PC-9 (cell line): ENCODE measurements at regions not wholly inside any gene's neighbourhood (a gene's known extent, or its start where the extent isn't known, plus 50 kb on each side); places are given as distances from the start of the nearest gene placed in this dataset.

ENCODE experiments used
- BruUV-seq: library from RNA; stranded (reverse); fragments of 400-500 nt; replicated peaks from 2 replicates; lab custom pipeline; 2021; lab: Mats Ljungman, UMichigan
- CTCF ChIA-PET: fragments of 300-600 bp; sonication (Branson Sonifier 250); formaldehyde crosslinking; loops from one replicate; lab custom pipeline; 2022; ENCODE audit warnings: antibody characterized with exemption; lab: Charles Lee
- POLR2A ChIA-PET: fragments of 300-600 bp; sonication (Branson Sonifier 250); formaldehyde crosslinking; loops from one replicate; lab custom pipeline; 2022; ENCODE audit warnings: antibody characterized with exemption; ENCODE audit not compliant: unreplicated experiment; lab: Charles Lee
- DNase-seq, 2 experiments: peaks; one replicate each; pipeline versions ENCODE4 v3.0.0 to v3.0.0-alpha.2; 2015 to 2022; ENCODE audit warnings: mixed read lengths in 1 of 2
- H2AFZ ChIP-seq: fragments of 200-600 bp; sonication (generic); 2 replicates; pipeline ENCODE4 v1.8.1; 2017; ENCODE audit warnings: antibody characterized with exemption
- H3F3A ChIP-seq: fragments of 200-600 bp; sonication (generic); 2 replicates; pipeline ENCODE4 v1.8.1; 2017; ENCODE audit warnings: antibody characterized with exemption, mild to moderate bottlenecking, low read depth; ENCODE audit not compliant: insufficient read depth
- H3K27ac ChIP-seq: fragments of 200-600 bp; sonication (generic); 2 replicates; pipeline ENCODE4 v1.6.1; 2016; ENCODE audit warnings: mixed run types
- H3K27me3 ChIP-seq: fragments of 200-600 bp; sonication (generic); 2 replicates; pipeline ENCODE4 v1.6.1; 2016; ENCODE audit warnings: low read depth, mixed run types; ENCODE audit not compliant: insufficient read depth
- H3K36me3 ChIP-seq: fragments of 200-600 bp; sonication (generic); 2 replicates; pipeline ENCODE4 v1.6.1; 2016; ENCODE audit warnings: low read depth, mixed run types
- H3K4me1 ChIP-seq: fragments of 200-600 bp; sonication (generic); replicated peaks from 2 replicates; pipeline ENCODE4 v1.6.1; 2016; ENCODE audit warnings: mixed run types; ENCODE audit not compliant: insufficient read depth
- H3K4me2 ChIP-seq: fragments of 200-600 bp; sonication (generic); 2 replicates; pipeline ENCODE4 v1.6.1; 2017; ENCODE audit warnings: mixed run types
- H3K4me3 ChIP-seq: fragments of 200-600 bp; sonication (generic); 2 replicates; pipeline ENCODE4 v1.6.1; 2016; ENCODE audit warnings: mixed run types
- H3K79me2 ChIP-seq: fragments of 200-600 bp; sonication (generic); 2 replicates; pipeline ENCODE4 v1.6.1; 2017; ENCODE audit warnings: low read depth, mixed run types
- H3K9me2 ChIP-seq: fragments of 200-600 bp; sonication (generic); 2 replicates; pipeline ENCODE4 v1.8.1; 2017; ENCODE audit warnings: mild to moderate bottlenecking; ENCODE audit not compliant: insufficient read depth
- H3K9me3 ChIP-seq: fragments of 200-600 bp; sonication (generic); 2 replicates; pipeline ENCODE4 v1.8.1; 2016; ENCODE audit warnings: low read depth; ENCODE audit not compliant: insufficient read depth
- H4K20me1 ChIP-seq: fragments of 200-600 bp; sonication (generic); 2 replicates; pipeline ENCODE4 v1.8.1; 2017; ENCODE audit not compliant: insufficient read depth
- CTCF ChIP-seq: fragments of 200-600 bp; sonication (generic); conservative IDR thresholded peaks from 2 replicates; pipeline ENCODE4 v1.6.1; 2017; ENCODE audit warnings: mixed run types, antibody characterized with exemption, mild to moderate bottlenecking, moderate library complexity
- EZH2 ChIP-seq: fragments of 200-600 bp; sonication (generic); IDR thresholded peaks from 2 replicates; pipeline ENCODE4 v1.8.0; 2017; ENCODE audit warnings: antibody characterized with exemption, low read depth
- intact Hi-C: fragments of 100-400 bp; cut with micrococcal nuclease; formaldehyde crosslinking; loops from one replicate; pipeline ENCODE4 v1.10.0; 2022; ENCODE audit not compliant: unreplicated experiment

- H3K4me1 ChIP-seq, result no peaks in the 10 kb centered on the region
- intact Hi-C loops, result loop anchor here (10.0 kb wide), 1 partner anchor 95 kb away; the partner anchor contains the start of gene FOXA2
- no peaks in the 10 kb centered on the region for H3F3A ChIP-seq
- no TSS peak for BruUV-seq
- TF ChIP-seq EZH2 (no peak), CTCF (no peak)
- no peaks in the 10 kb centered on the region for H3K36me3 ChIP-seq
- no peak overlapping the region for H2AFZ ChIP-seq
- no peak overlapping the region for H3K4me2 ChIP-seq
- POLR2A ChIA-PET, result interaction anchor here (0.6 kb wide), 2 partner anchors 13 to 96 kb away, joined by 3 to 6 read pairs; partner anchors contain the start of gene FOXA2
- no peaks in the 10 kb centered on the region for H3K9me3 ChIP-seq
- no peak overlapping the region for H3K4me3 ChIP-seq
- H3K9me2 ChIP-seq, result no peaks in the 10 kb centered on the region
- no peaks in the 10 kb centered on the region for H3K27me3 ChIP-seq
- H3K79me2 ChIP-seq, result no peaks in the 10 kb centered on the region
- DNase-seq, result no peak
- H4K20me1 ChIP-seq, result no peaks in the 10 kb centered on the region
- CTCF ChIA-PET, result interaction anchor here (0.5 to 0.7 kb wide), 3 partner anchors 226 to 345 kb away, joined by 3 to 7 read pairs (median 5); no protein-coding TSS in a partner anchor
- H3K27ac ChIP-seq, result no peak overlapping the region
These were observed 95.8 kb upstream of the FOXA2 start for GRCh38 chr20:22680031-22680740.

- H3K4me2 ChIP-seq, result no peak overlapping the region
- no peaks in the 10 kb centered on the region for H3K36me3 ChIP-seq
- BruUV-seq, result no TSS peak
- H3K27ac ChIP-seq, result no peak overlapping the region
- no peak for DNase-seq
- H3K79me2 ChIP-seq, result no peaks in the 10 kb centered on the region
- no peaks in the 10 kb centered on the region for H3K9me2 ChIP-seq
- H3K9me3 ChIP-seq, result no peaks in the 10 kb centered on the region
- H4K20me1 ChIP-seq, result no peaks in the 10 kb centered on the region
- intact Hi-C loops, result loop anchor here (2.0 to 10.0 kb wide), 2 partner anchors 97 to 963 kb away; partner anchors contain the start of gene FOXA2
- H2AFZ ChIP-seq, result no peak overlapping the region
- ChIA-PET POLR2A (no interaction called here), CTCF (interaction anchor here (0.6 kb wide), 1 partner anchor 346 kb away, joined by 17 read pairs; no protein-coding TSS in a partner anchor)
- H3F3A ChIP-seq, result no peaks in the 10 kb centered on the region
- H3K4me1 ChIP-seq, result no peaks in the 10 kb centered on the region
- TF ChIP-seq CTCF, result no peak
- no peak for TF ChIP-seq EZH2
- H3K27me3 ChIP-seq, result no peaks in the 10 kb centered on the region
- no peak overlapping the region for H3K4me3 ChIP-seq
These were observed 97.3 kb upstream of the FOXA2 start for GRCh38 chr20:22681591-22682248.

GRCh38 chr20:22682381-22682780, 98.0 kb upstream of the FOXA2 start:
- no peak overlapping the region for H3K4me2 ChIP-seq
- H3K9me2 ChIP-seq, result no peaks in the 10 kb centered on the region
- no peak for DNase-seq
- ChIA-PET CTCF (no interaction called here), POLR2A (no interaction called here)
- no peaks in the 10 kb centered on the region for H3K9me3 ChIP-seq
- no peaks in the 10 kb centered on the region for H3F3A ChIP-seq
- H3K27ac ChIP-seq, result no peak overlapping the region
- no peaks in the 10 kb centered on the region for H4K20me1 ChIP-seq
- H3K4me1 ChIP-seq, result no peaks in the 10 kb centered on the region
- H2AFZ ChIP-seq, result no peak overlapping the region
- BruUV-seq, result no TSS peak
- no peaks in the 10 kb centered on the region for H3K79me2 ChIP-seq
- no peak for TF ChIP-seq CTCF
- TF ChIP-seq EZH2, result no peak
- H3K36me3 ChIP-seq, result no peaks in the 10 kb centered on the region
- H3K4me3 ChIP-seq, result no peak overlapping the region
- intact Hi-C loops, result loop anchor here (2.0 to 10.0 kb wide), 2 partner anchors 98 to 964 kb away; partner anchors contain the start of gene FOXA2
- no peaks in the 10 kb centered on the region for H3K27me3 ChIP-seq
